Thyroid gland (tissue), 4 donors: ENCODE measurements at regions not wholly inside any gene's neighbourhood (a gene's known extent, or its start where the extent isn't known, plus 50 kb on each side); places are given as distances from the start of the nearest gene placed in this dataset.

Experiments
- POLR2A ChIP-seq, 2 donors: fragments of 450-650 bp; IDR thresholded peaks; one replicate each; pipeline ENCODE4 v1.6.1; 2017; ENCODE audit warnings: antibody characterized with exemption in 2 of 2, mild to moderate bottlenecking in 2 of 2, moderate library complexity in 1 of 2
- TF ChIP-seq, protein P1 (sequence below), 6 experiments: fragments of 200-600 bp in 3 of 6; fragments of 450-650 bp in 3 of 6; sonication (generic) in 3 of 6; IDR thresholded peaks; one replicate each; pipeline ENCODE4 v1.5.1; 2016 to 2019; ENCODE audit warnings: antibody characterized with exemption in 6 of 6, mild to moderate bottlenecking in 2 of 6, inconsistent platforms in 1 of 6, moderate library complexity in 1 of 6

DNA sequence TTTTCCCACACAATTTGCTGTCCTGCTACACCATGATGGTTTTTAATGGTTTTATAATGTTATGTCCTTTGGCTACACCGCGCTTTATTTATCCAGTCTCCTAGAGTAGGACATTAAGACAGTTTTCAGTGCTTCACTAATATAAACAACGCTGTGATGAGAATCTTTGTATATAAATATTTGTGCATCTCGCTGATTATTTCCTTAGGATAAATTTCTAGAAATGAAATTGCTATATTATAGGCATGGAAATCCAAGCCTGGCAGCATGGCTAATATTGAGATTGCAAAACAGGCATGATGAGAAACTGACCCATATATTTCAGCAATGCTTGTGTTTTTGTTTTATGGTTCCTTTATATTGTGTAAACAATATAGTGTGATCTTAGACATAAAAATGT is 81.4 kb upstream of the ATXN1 start:
- TF ChIP-seq, protein P1, sequence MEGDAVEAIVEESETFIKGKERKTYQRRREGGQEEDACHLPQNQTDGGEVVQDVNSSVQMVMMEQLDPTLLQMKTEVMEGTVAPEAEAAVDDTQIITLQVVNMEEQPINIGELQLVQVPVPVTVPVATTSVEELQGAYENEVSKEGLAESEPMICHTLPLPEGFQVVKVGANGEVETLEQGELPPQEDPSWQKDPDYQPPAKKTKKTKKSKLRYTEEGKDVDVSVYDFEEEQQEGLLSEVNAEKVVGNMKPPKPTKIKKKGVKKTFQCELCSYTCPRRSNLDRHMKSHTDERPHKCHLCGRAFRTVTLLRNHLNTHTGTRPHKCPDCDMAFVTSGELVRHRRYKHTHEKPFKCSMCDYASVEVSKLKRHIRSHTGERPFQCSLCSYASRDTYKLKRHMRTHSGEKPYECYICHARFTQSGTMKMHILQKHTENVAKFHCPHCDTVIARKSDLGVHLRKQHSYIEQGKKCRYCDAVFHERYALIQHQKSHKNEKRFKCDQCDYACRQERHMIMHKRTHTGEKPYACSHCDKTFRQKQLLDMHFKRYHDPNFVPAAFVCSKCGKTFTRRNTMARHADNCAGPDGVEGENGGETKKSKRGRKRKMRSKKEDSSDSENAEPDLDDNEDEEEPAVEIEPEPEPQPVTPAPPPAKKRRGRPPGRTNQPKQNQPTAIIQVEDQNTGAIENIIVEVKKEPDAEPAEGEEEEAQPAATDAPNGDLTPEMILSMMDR (IDR thresholded peaks at IDR 0.05) = no peak
- no peak for TF ChIP-seq POLR2A (IDR thresholded peaks at IDR 0.05)
